Endodermal cell (in vitro differentiated cells): ENCODE measurements at regions not wholly inside any gene's neighbourhood (a gene's known extent, or its start where the extent isn't known, plus 50 kb on each side); places are given as distances from the start of the nearest gene placed in this dataset.

Experiments
- DNase-seq: peaks from one replicate; pipeline ENCODE4 v3.0.0-alpha.2; 2017
- H3K27ac ChIP-seq: 2 replicates; pipeline ENCODE4 v1.5.1; 2013; ENCODE audit warnings: mild to moderate bottlenecking, low read depth, low read length, moderate library complexity
- H3K27me3 ChIP-seq: 2 replicates; pipeline ENCODE4 v1.6.1; 2013; ENCODE audit warnings: mild to moderate bottlenecking, low read length, moderate library complexity; ENCODE audit not compliant: insufficient read depth, control insufficient read depth, poor library complexity, severe bottlenecking
- H3K36me3 ChIP-seq: 2 replicates; pipeline ENCODE4 v1.7.0; 2013; ENCODE audit warnings: mild to moderate bottlenecking, low read length, moderate library complexity; ENCODE audit not compliant: control insufficient read depth, insufficient read depth
- H3K4me1 ChIP-seq: one replicate; pipeline ENCODE4 v1.7.0; 2013; ENCODE audit warnings: low read length; ENCODE audit not compliant: control insufficient read depth, insufficient read depth
- H3K4me3 ChIP-seq: 2 replicates; pipeline ENCODE4 v1.5.1; 2013; ENCODE audit warnings: mild to moderate bottlenecking, low read length, moderate library complexity
- H3K9ac ChIP-seq: 2 replicates; pipeline ENCODE4 v1.6.1; 2013; ENCODE audit warnings: mild to moderate bottlenecking, low read length, moderate library complexity; ENCODE audit not compliant: poor library complexity, severe bottlenecking; ENCODE audit errors: extremely low read depth
- H3K9me3 ChIP-seq: 2 replicates; pipeline ENCODE4 v1.6.1; 2013; ENCODE audit warnings: mild to moderate bottlenecking, low read length, moderate library complexity; ENCODE audit not compliant: control insufficient read depth
- H3K27ac Mint-ChIP-seq: 2 replicates; pipeline ENCODE4 v1.8.0; 2020; ENCODE audit warnings: mixed read lengths
- H3K27me3 Mint-ChIP-seq: 2 replicates; pipeline ENCODE4 v1.8.0; 2021; ENCODE audit warnings: mild to moderate bottlenecking, mixed read lengths; ENCODE audit not compliant: insufficient read depth
- H3K36me3 Mint-ChIP-seq: 2 replicates; pipeline ENCODE4 v1.8.0; 2020; ENCODE audit warnings: low read depth, mixed read lengths
- H3K4me1 Mint-ChIP-seq: 2 replicates; pipeline ENCODE4 v1.8.0; 2020; ENCODE audit warnings: mixed read lengths
- H3K4me3 Mint-ChIP-seq: 2 replicates; pipeline ENCODE4 v1.8.0; 2020; ENCODE audit warnings: mild to moderate bottlenecking, moderate library complexity, mixed read lengths
- H3K9me3 Mint-ChIP-seq: 2 replicates; pipeline ENCODE4 v1.8.0; 2020; ENCODE audit warnings: mild to moderate bottlenecking, mixed read lengths
- CTCF ChIP-seq: fragments of 200-600 bp; sonication (generic); conservative IDR thresholded peaks from 2 replicates; pipeline ENCODE4 v1.5.0; 2021; ENCODE audit warnings: antibody characterized with exemption, mild to moderate bottlenecking
- WGBS, 2 experiments: methylation state at CpG; one replicate each; pipeline versions ENCODE4 v1.1.5 to v1.1.7; 2013; ENCODE audit warnings: missing lambda C conversion rate in 2 of 2, mixed read lengths in 1 of 2; ENCODE audit not compliant: insufficient coverage in 1 of 2, insufficient read length in 1 of 2; 5-methylcytosine and 5-hydroxymethylcytosine counted together

- Mint-ChIP-seq H3K27ac (no peak overlapping the region), H3K9me3 (no peaks in the 10 kb centered on the region), H3K27me3 (no peaks in the 10 kb centered on the region), H3K4me3 (no peak overlapping the region), H3K36me3 (no peaks in the 10 kb centered on the region), H3K4me1 (peaks cover 6% of the 10 kb centered on the region)
- no peaks in the 10 kb centered on the region for H3K27me3 ChIP-seq
- H3K4me3 ChIP-seq = no peak overlapping the region
- no peak overlapping the region for H3K27ac ChIP-seq
- 95 to 100% methylated on average over 2 to 4 of the region's 4 CpGs for WGBS, 2 experiments
- DNase-seq = no peak
- no peaks in the 10 kb centered on the region for H3K4me1 ChIP-seq
- H3K36me3 ChIP-seq = no peaks in the 10 kb centered on the region
- no peak overlapping the region for H3K9ac ChIP-seq
- no peaks in the 10 kb centered on the region for H3K9me3 ChIP-seq
- no peak for TF ChIP-seq CTCF
Measured at GRCh38 chr6:54473328-54473727, 165.1 kb downstream of the TINAG start.

- Histone ChIP-seq H3K4me3 (no peak overlapping the region), H3K9me3 (no peaks in the 10 kb centered on the region), H3K4me1 (no peaks in the 10 kb centered on the region), H3K27ac (no peak overlapping the region), H3K27me3 (no peaks in the 10 kb centered on the region), H3K9ac (no peak overlapping the region), H3K36me3 (no peaks in the 10 kb centered on the region)
- Mint-ChIP-seq H3K27me3 (no peaks in the 10 kb centered on the region), H3K4me1 (peaks cover 6% of the 10 kb centered on the region), H3K4me3 (no peak overlapping the region), H3K36me3 (no peaks in the 10 kb centered on the region), H3K9me3 (no peaks in the 10 kb centered on the region), H3K27ac (no peak overlapping the region)
- TF ChIP-seq CTCF = no peak
- DNase-seq = no peak
- WGBS, 2 experiments = 91 to 100% methylated on average over 2 of the region's 2 CpGs
Measured at GRCh38 chr6:54474898-54475297, 166.7 kb downstream of the TINAG start.

GRCh38 chr6:54481091-54481490 is 172.8 kb downstream of the TINAG start:
- Histone ChIP-seq H3K27ac (no peak overlapping the region), H3K36me3 (no peaks in the 10 kb centered on the region), H3K9ac (no peak overlapping the region), H3K4me3 (no peak overlapping the region), H3K4me1 (no peaks in the 10 kb centered on the region), H3K27me3 (no peaks in the 10 kb centered on the region), H3K9me3 (no peaks in the 10 kb centered on the region)
- Mint-ChIP-seq H3K9me3 (no peaks in the 10 kb centered on the region), H3K27me3 (no peaks in the 10 kb centered on the region), H3K4me3 (no peak overlapping the region), H3K36me3 (no peaks in the 10 kb centered on the region), H3K27ac (no peak overlapping the region), H3K4me1 (no peaks in the 10 kb centered on the region)
- no peak for DNase-seq
- 94% methylated on average over 4 of the region's 4 CpGs; no CpG with 5 or more reads in 1 of the 2 experiments for WGBS, 2 experiments
- TF ChIP-seq CTCF = no peak
